D721Med (cell line): ENCODE measurements at regions not wholly inside any gene's neighbourhood (a gene's known extent, or its start where the extent isn't known, plus 50 kb on each side); places are given as distances from the start of the nearest gene placed in this dataset.

Experiments
- DNase-seq: peaks from one replicate; pipeline ENCODE4 v3.0.0; 2011; ENCODE audit warnings: low spot score; ENCODE audit not compliant: insufficient read length
- FAIRE-seq: peaks from 2 replicates; lab custom pipeline; 2011; peaks lifted over from hg19 to GRCh38; lab: Jason Lieb, UNC
- TF ChIP-seq, protein P1 (sequence below): IDR thresholded peaks from 2 replicates; pipeline ENCODE4 v1.5.1; 2012; ENCODE audit warnings: mild to moderate bottlenecking, control low read depth; ENCODE audit not compliant: insufficient read depth; ENCODE audit errors: missing control alignments

DNA sequence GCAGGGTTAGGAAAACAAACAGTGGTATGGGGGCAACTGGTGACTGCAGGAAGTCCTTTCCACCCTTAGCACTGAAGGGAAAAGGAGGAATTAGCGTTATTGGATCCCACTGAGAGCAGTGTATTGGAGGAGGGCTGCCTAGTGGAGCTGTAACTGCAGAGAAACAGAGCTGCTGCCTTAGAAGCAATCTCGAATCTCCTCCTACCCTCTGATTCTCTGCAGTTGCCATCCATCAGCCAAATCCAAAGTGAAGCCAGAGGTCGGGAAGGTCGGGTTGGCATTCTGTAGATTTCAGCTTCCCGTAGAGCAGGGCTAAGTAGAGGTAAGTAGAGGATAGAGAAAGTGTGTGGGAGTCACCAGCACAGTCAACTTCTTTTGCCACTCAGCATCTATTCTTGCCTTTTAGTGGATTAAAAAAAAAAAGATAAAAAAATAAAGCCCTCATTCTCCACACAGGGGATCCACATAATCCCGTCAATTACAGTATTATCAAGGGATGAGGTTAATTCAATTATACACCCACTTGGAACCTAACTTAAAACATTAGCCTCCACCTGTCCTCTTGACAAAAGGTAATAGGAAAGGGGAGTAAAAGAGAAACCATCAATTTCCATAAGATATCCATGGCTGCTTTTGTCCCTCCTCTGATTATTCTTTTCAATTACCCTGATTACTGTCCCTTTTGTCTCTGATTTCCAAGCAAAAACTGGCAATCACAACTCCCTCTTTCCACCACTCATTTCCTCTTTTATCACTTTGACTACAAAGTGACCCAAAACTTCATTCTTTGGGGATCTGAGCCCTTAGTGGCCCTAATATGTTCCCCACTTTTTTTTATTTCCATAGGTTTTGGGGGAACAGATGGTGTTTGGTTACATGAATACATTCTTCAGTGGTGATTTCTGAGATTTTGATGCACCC is 234.7 kb downstream of the RBM26 start:
- TF ChIP-seq, protein P1, sequence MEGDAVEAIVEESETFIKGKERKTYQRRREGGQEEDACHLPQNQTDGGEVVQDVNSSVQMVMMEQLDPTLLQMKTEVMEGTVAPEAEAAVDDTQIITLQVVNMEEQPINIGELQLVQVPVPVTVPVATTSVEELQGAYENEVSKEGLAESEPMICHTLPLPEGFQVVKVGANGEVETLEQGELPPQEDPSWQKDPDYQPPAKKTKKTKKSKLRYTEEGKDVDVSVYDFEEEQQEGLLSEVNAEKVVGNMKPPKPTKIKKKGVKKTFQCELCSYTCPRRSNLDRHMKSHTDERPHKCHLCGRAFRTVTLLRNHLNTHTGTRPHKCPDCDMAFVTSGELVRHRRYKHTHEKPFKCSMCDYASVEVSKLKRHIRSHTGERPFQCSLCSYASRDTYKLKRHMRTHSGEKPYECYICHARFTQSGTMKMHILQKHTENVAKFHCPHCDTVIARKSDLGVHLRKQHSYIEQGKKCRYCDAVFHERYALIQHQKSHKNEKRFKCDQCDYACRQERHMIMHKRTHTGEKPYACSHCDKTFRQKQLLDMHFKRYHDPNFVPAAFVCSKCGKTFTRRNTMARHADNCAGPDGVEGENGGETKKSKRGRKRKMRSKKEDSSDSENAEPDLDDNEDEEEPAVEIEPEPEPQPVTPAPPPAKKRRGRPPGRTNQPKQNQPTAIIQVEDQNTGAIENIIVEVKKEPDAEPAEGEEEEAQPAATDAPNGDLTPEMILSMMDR = no peak
- FAIRE-seq = no peak
- DNase-seq = no peak

DNA sequence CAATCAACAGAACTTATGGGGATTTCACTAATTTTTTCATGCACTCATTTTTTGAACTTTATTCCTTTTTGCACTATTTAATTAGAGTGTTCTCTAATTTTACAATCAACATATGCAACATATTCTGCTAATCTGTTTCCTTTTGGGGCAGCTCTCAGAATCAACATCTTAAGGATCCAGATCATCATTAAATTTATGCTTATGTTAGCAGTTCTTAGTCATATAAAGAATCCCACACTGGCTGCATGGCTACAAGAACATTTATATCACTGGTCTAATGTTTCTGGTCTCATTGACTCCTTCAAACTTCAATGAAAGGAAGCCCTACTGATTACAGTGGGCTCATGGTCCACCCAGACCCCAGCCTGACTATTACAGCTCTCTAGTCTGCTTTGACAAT is 245.2 kb downstream of the RBM26 start:
- no peak for FAIRE-seq
- DNase-seq = no peak
- TF ChIP-seq, protein P1 = no peak

DNA sequence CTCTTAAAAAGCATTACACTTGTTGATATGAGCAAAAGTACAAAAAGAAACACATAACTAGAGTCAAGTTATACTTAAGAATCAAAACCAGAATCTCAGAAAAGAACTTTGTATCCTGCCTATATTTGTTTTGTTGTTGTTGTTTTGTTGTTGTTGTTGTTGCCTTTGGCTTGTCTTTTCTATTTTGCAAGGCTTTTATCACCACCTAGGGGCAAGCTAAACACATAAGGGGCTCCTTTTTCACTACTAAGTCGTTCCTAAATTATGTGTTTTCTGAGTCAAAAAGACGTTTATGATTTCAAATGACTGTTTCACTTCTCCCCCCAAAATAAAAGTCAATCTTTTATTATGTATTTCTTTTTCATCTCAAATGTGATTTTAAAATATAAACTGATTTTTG is 250.2 kb downstream of the RBM26 start:
- FAIRE-seq (no peak), DNase-seq (no peak)
- TF ChIP-seq, protein P1 = no peak

DNA sequence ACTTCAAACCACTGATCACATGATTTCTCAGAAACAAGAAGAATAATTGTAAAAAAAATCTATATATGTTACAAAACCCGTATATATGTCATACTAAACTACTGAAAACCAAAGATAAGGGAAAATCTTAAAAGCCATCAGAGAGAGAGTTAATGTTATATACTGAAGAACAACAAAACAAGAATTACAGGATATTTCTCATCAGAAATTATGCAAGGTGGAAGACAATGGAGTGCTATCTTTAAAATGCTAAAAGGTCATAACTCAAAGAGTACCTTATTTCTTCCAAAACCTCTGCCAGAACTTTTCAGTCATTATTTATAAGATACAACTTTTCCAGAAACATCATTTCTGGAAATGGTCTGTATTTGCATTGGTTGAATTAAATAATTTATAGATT is 256.8 kb downstream of the RBM26 start:
- FAIRE-seq (no peak), DNase-seq (no peak)
- TF ChIP-seq, protein P1 = no peak

DNA sequence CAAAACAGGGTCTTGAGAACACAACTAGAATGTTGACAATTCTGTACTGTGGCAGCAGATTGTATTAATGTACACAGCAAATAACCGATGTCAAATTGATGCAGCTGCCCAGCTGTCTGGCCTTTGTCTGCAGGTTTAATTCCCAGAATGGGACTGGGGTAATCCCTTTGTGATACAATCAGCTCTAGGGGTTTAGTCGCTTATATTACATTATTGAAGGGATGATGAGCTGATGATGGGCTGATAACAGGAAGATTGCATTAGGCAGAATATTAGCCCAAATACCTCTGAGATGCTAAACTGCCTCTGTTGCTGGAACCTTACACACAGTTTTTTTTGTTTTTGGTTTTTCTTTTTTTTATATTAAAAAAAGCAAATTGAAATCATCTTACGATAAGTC is 265.0 kb downstream of the RBM26 start:
- no peak for FAIRE-seq
- no peak for DNase-seq
- TF ChIP-seq, protein P1 = no peak

DNA sequence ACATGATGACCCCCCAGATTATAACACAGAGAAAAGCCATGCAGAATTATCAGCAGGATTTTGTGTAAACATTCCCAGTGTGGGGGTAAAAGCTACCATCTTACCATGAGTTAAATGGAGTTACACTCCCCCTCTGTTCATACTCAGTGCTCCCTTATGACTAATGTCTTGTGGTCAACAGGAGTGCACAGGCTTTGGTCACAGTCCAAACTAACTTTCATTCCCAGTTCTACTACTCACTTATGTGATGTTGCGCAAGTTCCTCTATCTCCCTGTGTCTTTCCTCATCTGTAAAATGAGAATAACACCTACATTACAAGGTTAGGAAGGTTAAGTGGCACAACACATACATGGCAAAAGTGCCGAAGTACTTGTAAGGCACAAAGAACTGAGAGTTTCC is 277.9 kb downstream of the RBM26 start:
- TF ChIP-seq, protein P1 = no peak
- DNase-seq (no peak), FAIRE-seq (no peak)

DNA sequence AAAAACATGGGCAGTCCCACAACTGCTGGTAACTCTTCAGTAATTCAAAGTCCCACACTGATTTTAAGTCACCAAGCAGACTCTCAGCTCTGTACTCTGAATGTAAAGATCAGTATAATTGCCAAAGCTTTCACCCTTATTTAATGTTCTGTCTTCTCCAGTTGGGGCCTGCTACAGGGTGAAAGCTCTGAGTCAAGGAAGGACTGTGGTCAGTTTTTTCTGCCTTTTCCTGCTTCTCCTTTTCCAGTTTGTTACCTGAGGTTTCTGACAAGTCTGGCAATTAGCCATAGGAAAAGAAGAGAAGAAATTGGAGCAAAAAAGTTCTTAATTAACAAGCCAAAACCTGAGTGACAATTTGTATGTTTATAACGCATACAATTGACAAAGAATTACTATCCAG is 279.3 kb downstream of the RBM26 start:
- DNase-seq (no peak), FAIRE-seq (no peak)
- TF ChIP-seq, protein P1 = no peak
